Fibroblast of mammary gland (primary cell): ENCODE measurements at regions not wholly inside any gene's neighbourhood (a gene's known extent, or its start where the extent isn't known, plus 50 kb on each side); places are given as distances from the start of the nearest gene placed in this dataset.

Experiments
- DNase-seq: peaks from one replicate; pipeline ENCODE4 v3.0.0-alpha.2; 2010; ENCODE audit warnings: low read depth
- H3K4me3 ChIP-seq: 2 replicates; pipeline ENCODE4 v1.5.1; 2011; ENCODE audit warnings: low read depth, mild to moderate bottlenecking, low read length, moderate library complexity; ENCODE audit not compliant: control insufficient read depth
- TF ChIP-seq, protein P1 (sequence below): conservative IDR thresholded peaks from 2 replicates; pipeline ENCODE4 v1.5.1; 2011; ENCODE audit warnings: low read depth, low read length, inconsistent platforms; ENCODE audit not compliant: control insufficient read depth, insufficient read depth

DNA sequence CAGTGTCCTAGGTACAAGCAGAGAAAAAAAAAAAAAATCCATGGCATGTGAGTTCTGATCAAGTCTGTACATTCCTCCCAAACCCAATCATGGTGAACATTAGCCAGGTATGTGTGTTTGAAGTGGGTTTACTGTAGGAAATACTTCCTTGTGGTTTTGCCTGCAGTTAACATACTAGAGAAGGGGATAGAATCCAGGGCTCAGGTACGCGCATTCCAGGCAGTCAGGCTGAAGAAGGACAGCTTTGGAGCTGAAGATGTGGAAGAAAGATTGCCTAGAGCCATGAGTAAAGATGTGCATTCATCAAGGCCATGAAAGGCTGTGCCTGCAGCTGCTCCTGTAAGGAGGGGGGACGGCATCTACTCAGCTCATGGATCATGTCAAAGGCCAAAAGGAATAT lies 88.2 kb upstream of the NTF3 start:
- DNase-seq, result no peak
- H3K4me3 ChIP-seq, result no peak overlapping the region

DNA sequence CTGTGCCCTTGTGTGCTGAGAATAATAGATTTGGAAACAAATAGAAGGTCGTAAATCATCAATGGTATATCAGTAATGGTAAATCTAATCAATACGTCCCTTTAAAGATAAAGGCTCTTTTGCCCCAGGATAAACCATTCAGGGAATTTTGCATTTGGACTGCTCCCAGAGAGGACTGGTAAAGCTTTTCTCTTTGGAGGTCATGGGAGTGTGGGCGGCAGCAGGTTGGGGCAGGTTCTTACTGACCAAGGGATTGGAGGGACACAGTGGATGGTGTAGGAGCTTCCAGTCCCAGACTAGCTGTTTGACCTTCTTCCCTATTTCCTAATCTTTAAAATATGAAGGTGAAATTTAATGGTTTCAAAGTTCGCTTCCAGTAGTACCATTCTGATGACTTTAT lies 87.8 kb upstream of the NTF3 start:
- no peak for DNase-seq
- TF ChIP-seq, protein P1, sequence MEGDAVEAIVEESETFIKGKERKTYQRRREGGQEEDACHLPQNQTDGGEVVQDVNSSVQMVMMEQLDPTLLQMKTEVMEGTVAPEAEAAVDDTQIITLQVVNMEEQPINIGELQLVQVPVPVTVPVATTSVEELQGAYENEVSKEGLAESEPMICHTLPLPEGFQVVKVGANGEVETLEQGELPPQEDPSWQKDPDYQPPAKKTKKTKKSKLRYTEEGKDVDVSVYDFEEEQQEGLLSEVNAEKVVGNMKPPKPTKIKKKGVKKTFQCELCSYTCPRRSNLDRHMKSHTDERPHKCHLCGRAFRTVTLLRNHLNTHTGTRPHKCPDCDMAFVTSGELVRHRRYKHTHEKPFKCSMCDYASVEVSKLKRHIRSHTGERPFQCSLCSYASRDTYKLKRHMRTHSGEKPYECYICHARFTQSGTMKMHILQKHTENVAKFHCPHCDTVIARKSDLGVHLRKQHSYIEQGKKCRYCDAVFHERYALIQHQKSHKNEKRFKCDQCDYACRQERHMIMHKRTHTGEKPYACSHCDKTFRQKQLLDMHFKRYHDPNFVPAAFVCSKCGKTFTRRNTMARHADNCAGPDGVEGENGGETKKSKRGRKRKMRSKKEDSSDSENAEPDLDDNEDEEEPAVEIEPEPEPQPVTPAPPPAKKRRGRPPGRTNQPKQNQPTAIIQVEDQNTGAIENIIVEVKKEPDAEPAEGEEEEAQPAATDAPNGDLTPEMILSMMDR, result no peak
- H3K4me3 ChIP-seq, result no peak overlapping the region

More for the DNA sequence above, 88.2 kb upstream of the NTF3 start:
- TF ChIP-seq, protein P1, result no peak

DNA sequence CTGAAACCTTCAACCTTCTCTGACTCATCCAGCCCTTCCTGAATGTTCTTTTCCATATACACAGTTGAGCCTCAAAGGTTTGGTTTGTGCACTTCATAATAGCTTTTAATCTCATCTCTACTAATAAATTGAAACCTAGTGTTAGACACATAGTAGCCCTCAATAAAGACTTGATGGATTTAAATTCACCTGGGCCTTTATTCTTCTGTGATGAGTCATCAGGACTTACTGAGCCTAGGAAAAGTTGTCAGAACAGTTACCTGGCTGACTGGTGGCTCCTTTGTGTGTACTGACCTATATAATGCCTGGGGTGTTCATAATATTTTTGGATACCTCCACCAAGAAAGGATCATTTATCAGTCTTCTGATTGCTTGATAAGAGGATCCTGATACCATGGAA lies 86.4 kb upstream of the NTF3 start:
- TF ChIP-seq, protein P1, result no peak
- H3K4me3 ChIP-seq, result no peak overlapping the region
- DNase-seq, result no peak

DNA sequence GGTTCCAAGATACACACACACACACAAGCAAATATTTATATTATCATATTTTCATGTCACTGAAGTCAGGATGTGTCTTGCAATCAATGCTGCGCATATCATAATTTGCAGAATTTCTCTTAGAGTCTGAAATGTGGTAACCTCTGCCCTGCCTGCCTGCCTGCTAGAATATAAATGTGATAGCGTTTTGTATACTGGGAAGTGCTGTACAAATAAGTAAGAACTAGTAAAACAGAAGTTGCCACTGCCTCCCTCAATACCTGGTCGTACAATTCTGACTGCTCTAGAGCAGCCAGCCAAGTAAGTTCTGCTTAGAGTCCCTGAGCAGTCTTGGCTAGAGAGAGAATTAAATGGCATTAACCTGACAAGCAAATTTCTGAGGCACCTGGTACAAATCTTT lies 83.9 kb upstream of the NTF3 start:
- TF ChIP-seq, protein P1, result no peak
- H3K4me3 ChIP-seq, result no peak overlapping the region
- no peak for DNase-seq

DNA sequence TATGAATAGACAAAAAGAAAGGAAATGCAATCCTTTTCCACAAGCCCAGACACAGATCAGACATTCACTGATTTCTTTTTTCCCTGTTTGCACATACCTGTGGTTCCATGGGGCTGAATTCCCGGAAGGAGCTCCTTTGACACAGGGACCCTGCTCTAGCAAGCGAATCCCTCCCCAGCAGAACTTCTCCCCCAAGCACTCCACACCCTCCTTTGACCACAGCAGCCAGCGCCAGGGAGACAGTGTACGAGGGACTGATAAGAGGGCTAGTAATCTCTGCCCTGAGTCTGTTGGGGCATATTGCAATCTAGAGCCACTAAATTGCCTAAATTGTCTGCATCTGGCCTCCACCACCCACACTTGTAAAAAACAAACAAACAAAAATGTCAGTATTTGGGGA lies 83.4 kb upstream of the NTF3 start:
- TF ChIP-seq, protein P1, result no peak
- no peak overlapping the region for H3K4me3 ChIP-seq
- no peak for DNase-seq

DNA sequence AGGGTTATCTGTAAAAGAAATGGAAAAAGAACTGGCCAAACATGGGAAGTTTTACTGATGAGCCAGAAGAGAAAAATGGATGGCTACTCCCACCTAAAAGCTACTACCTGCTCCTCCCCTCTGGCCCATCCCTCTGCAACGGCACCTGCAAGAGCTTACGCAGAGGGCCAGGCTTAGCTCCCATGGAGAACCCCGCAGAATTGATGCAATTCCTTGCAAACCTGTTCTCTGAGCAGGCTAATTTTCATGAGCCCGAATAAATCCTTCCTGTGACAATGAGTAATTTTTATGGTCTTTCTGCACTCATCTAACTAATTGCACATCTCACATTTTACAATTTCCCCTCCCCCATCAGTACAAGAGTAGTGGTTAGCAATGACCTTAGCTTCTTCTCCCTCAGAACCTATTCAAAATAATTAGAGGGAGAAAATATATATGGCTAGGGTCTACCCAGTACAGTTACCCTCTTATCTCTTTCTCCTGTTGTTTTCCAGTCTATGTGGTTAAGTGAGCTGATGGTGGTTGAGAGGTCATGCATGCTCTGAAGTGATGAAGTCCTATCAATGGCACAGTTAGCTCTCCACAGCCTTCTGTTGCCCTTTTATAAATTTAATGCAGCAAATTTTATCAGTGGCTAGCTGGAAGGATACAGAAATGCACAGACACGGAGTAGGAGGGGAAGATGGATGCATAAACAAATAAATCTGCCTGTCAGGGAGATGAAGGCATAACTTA lies 67.7 kb upstream of the NTF3 start:
- TF ChIP-seq, protein P1, result no peak
- no peak for DNase-seq
- no peak overlapping the region for H3K4me3 ChIP-seq
